NCI-H526 (cell line): ENCODE measurements at regions not wholly inside any gene's neighbourhood (a gene's known extent, or its start where the extent isn't known, plus 50 kb on each side); places are given as distances from the start of the nearest gene placed in this dataset.

Experiments used
- DNase-seq, 2 experiments: peaks; one replicate each; lab custom pipeline; 2025; lab: John Stamatoyannopoulos, UW

- DNase-seq = no peak
Measured at GRCh38 chr5:125138266-125138665, 391.8 kb upstream of the ZNF608 start.

- DNase-seq = no peak
Measured at GRCh38 chr5:125139590-125139989, 393.2 kb upstream of the ZNF608 start.

GRCh38 chr5:125140220-125140619, 393.8 kb upstream of the ZNF608 start:
- DNase-seq = no peak

- no peak for DNase-seq
Measured at GRCh38 chr5:125140855-125141254, 394.4 kb upstream of the ZNF608 start.

- no peak for DNase-seq
Measured at GRCh38 chr5:125142458-125142857, 396.0 kb upstream of the ZNF608 start.

- no peak for DNase-seq
Measured at GRCh38 chr5:125143011-125143410, 396.6 kb upstream of the ZNF608 start.

GRCh38 chr5:125148076-125148475, 401.6 kb upstream of the ZNF608 start:
- DNase-seq = no peak

- DNase-seq = no peak
Measured at GRCh38 chr5:125148706-125149105, 402.3 kb upstream of the ZNF608 start.

- DNase-seq = no peak
Measured at GRCh38 chr5:125149110-125149509, 402.7 kb upstream of the ZNF608 start.

- DNase-seq = no peak
Measured at GRCh38 chr5:125149527-125149926, 403.1 kb upstream of the ZNF608 start.

- no peak for DNase-seq
Measured at GRCh38 chr5:125150041-125150669, 403.7 kb upstream of the ZNF608 start.

- no peak for DNase-seq
Measured at GRCh38 chr5:125151150-125151900, 404.9 kb upstream of the ZNF608 start.

GRCh38 chr5:125152044-125152443, 405.6 kb upstream of the ZNF608 start:
- no peak for DNase-seq

GRCh38 chr5:125152461-125153189, 406.2 kb upstream of the ZNF608 start:
- no peak for DNase-seq

- DNase-seq = no peak
Measured at GRCh38 chr5:125153231-125153630, 406.8 kb upstream of the ZNF608 start.

- no peak for DNase-seq
Measured at GRCh38 chr5:125154301-125155110, 408.1 kb upstream of the ZNF608 start.

GRCh38 chr5:125160787-125161502, 414.5 kb upstream of the ZNF608 start:
- DNase-seq = no peak

GRCh38 chr5:125162714-125163113, 416.3 kb upstream of the ZNF608 start:
- DNase-seq = no peak

GRCh38 chr5:125169396-125169795, 423.0 kb upstream of the ZNF608 start:
- no peak for DNase-seq

GRCh38 chr5:125171641-125172040, 425.2 kb upstream of the ZNF608 start:
- no peak for DNase-seq

GRCh38 chr5:125175348-125176004, 429.0 kb upstream of the ZNF608 start:
- no peak for DNase-seq
